WTC11 (cell line): ENCODE measurements at regions not wholly inside any gene's neighbourhood (a gene's known extent, or its start where the extent isn't known, plus 50 kb on each side); places are given as distances from the start of the nearest gene placed in this dataset.

Source experiments
- ATAC-seq: fragments of 200-7000 bp; cut with Tn5 transposase; 2 replicates; pipeline ENCODE4 v1.10.0; 2021; ENCODE audit warnings: mild to moderate bottlenecking, moderate library complexity
- CTCF ChIA-PET: fragments of 300-600 bp; sonication (Branson Sonifier 250); formaldehyde crosslinking; loops from one replicate; lab custom pipeline; 2021; ENCODE audit warnings: antibody characterized with exemption; lab: Charles Lee
- POLR2A ChIA-PET: fragments of 350-600 bp; sonication (Branson Sonifier 250); formaldehyde crosslinking; loops from one replicate; lab custom pipeline; 2021; ENCODE audit warnings: antibody characterized with exemption; lab: Charles Lee
- DNase-seq: peaks from one replicate; pipeline ENCODE4 v3.0.0; 2021; ENCODE audit warnings: low spot score
- H3K27ac Mint-ChIP-seq: 2 replicates; pipeline ENCODE4 v1.8.0; 2021; ENCODE audit warnings: mixed read lengths
- H3K27me3 Mint-ChIP-seq: 2 replicates; pipeline ENCODE4 v1.8.0; 2021; ENCODE audit warnings: low read depth, mild to moderate bottlenecking, moderate library complexity, mixed read lengths
- H3K36me3 Mint-ChIP-seq: 2 replicates; pipeline ENCODE4 v1.8.0; 2021; ENCODE audit warnings: mixed read lengths
- H3K4me1 Mint-ChIP-seq: 2 replicates; pipeline ENCODE4 v1.8.0; 2022; ENCODE audit warnings: mixed read lengths
- H3K4me3 Mint-ChIP-seq: 2 replicates; pipeline ENCODE4 v1.8.0; 2021; ENCODE audit warnings: mild to moderate bottlenecking, moderate library complexity, mixed read lengths
- H3K9me3 Mint-ChIP-seq: 2 replicates; pipeline ENCODE4 v1.8.0; 2021; ENCODE audit warnings: mixed read lengths
- ATF6 ChIP-seq: sonication (generic); formaldehyde crosslinking; IDR thresholded peaks from 2 replicates; pipeline ENCODE4 v1.8.1; 2023; ENCODE audit warnings: mild to moderate bottlenecking, missing genetic modification reagents
- ERG ChIP-seq: fragments of 250-450 bp; sonication (Bioruptor Pico); IDR thresholded peaks from 2 replicates; pipeline ENCODE4 v1.8.0; 2021; ENCODE audit warnings: mild to moderate bottlenecking
- FOXJ3 ChIP-seq: sonication (generic); formaldehyde crosslinking; IDR thresholded peaks from 2 replicates; pipeline ENCODE4 v1.9.0; 2021; ENCODE audit warnings: missing genetic modification reagents, mild to moderate bottlenecking, borderline replicate concordance
- FOXP4 ChIP-seq: sonication (generic); formaldehyde crosslinking; IDR thresholded peaks from 2 replicates; pipeline ENCODE4 v1.8.0; 2022; ENCODE audit warnings: mild to moderate bottlenecking, missing genetic modification reagents
- GABPB1 ChIP-seq: sonication (generic); formaldehyde crosslinking; IDR thresholded peaks from 2 replicates; pipeline ENCODE4 v1.8.1; 2023; ENCODE audit warnings: mild to moderate bottlenecking, missing genetic modification reagents
- HMGXB4 ChIP-seq: sonication (generic); formaldehyde crosslinking; IDR thresholded peaks from 2 replicates; pipeline ENCODE4 v1.8.1; 2023; ENCODE audit warnings: mild to moderate bottlenecking, moderate library complexity, missing genetic modification reagents
- JUN ChIP-seq: sonication (generic); formaldehyde crosslinking; IDR thresholded peaks from 2 replicates; pipeline ENCODE4 v1.8.0; 2023; ENCODE audit warnings: mild to moderate bottlenecking, missing genetic modification reagents
- NFATC4 ChIP-seq: fragments of 250-450 bp; sonication (Bioruptor Pico); IDR thresholded peaks from 2 replicates; pipeline ENCODE4 v1.9.0; 2021; ENCODE audit warnings: mild to moderate bottlenecking
- NR1H2 ChIP-seq: sonication (generic); formaldehyde crosslinking; IDR thresholded peaks from 2 replicates; pipeline ENCODE4 v1.9.0; 2021; ENCODE audit warnings: mild to moderate bottlenecking, moderate library complexity, missing genetic modification reagents
- NR2C2 ChIP-seq: sonication (generic); formaldehyde crosslinking; IDR thresholded peaks from 2 replicates; pipeline ENCODE4 v1.8.0; 2022; ENCODE audit warnings: mild to moderate bottlenecking, missing genetic modification reagents
- NR3C1 ChIP-seq: sonication (generic); formaldehyde crosslinking; conservative IDR thresholded peaks from 2 replicates; pipeline ENCODE4 v1.8.1; 2023; ENCODE audit warnings: low read depth, mild to moderate bottlenecking, missing genetic modification reagents
- OVOL2 ChIP-seq: fragments of 250-450 bp; sonication (Bioruptor Pico); IDR thresholded peaks from 2 replicates; pipeline ENCODE4 v1.9.0; 2021; ENCODE audit warnings: mild to moderate bottlenecking, borderline replicate concordance
- PREB ChIP-seq: sonication (generic); formaldehyde crosslinking; IDR thresholded peaks from 2 replicates; pipeline ENCODE4 v1.8.1; 2022; ENCODE audit warnings: mild to moderate bottlenecking, missing genetic modification reagents, moderate library complexity, borderline replicate concordance
- PRRX2 ChIP-seq: fragments of 250-450 bp; sonication (Bioruptor Pico); IDR thresholded peaks from 2 replicates; pipeline ENCODE4 v1.8.0; 2021; ENCODE audit warnings: mild to moderate bottlenecking
- RELA ChIP-seq: sonication (generic); formaldehyde crosslinking; IDR thresholded peaks from 2 replicates; pipeline ENCODE4 v1.8.1; 2022; ENCODE audit warnings: missing genetic modification reagents, mild to moderate bottlenecking, borderline replicate concordance
- SMAD4 ChIP-seq: sonication (generic); formaldehyde crosslinking; IDR thresholded peaks from 2 replicates; pipeline ENCODE4 v1.8.0; 2022; ENCODE audit warnings: mild to moderate bottlenecking, missing genetic modification reagents
- ZBTB43 ChIP-seq: sonication (generic); formaldehyde crosslinking; IDR thresholded peaks from 2 replicates; pipeline ENCODE4 v1.8.1; 2023; ENCODE audit warnings: mild to moderate bottlenecking, missing genetic modification reagents
- ZNF138 ChIP-seq: sonication (generic); formaldehyde crosslinking; conservative IDR thresholded peaks from 2 replicates; pipeline ENCODE4 v1.8.1; 2022; ENCODE audit warnings: mild to moderate bottlenecking, moderate library complexity, missing genetic modification reagents
- ZNF263 ChIP-seq: sonication (generic); formaldehyde crosslinking; IDR thresholded peaks from 2 replicates; pipeline ENCODE4 v1.8.1; 2022; ENCODE audit warnings: low read depth, mild to moderate bottlenecking, moderate library complexity, missing genetic modification reagents
- ZNF317 ChIP-seq: sonication (generic); formaldehyde crosslinking; IDR thresholded peaks from 2 replicates; pipeline ENCODE4 v1.8.1; 2023; ENCODE audit warnings: low read depth, mild to moderate bottlenecking, moderate library complexity, missing genetic modification reagents, borderline replicate concordance
- ZNF423 ChIP-seq: fragments of 250-450 bp; sonication (Bioruptor Pico); IDR thresholded peaks from 2 replicates; pipeline ENCODE4 v2.1.2; 2022; ENCODE audit warnings: mild to moderate bottlenecking, moderate library complexity
- ZNF425 ChIP-seq: fragments of 250-450 bp; sonication (Bioruptor Pico); conservative IDR thresholded peaks from 2 replicates; pipeline ENCODE4 v1.9.0; 2021; ENCODE audit warnings: mild to moderate bottlenecking

GRCh38 chrX:150164971-150165600, 198.0 kb upstream of the MAMLD1 start:
- ATAC-seq = no peak
- CTCF ChIA-PET = no interaction called here
- TF ChIP-seq ZNF425 (no peak), OVOL2 (CRISPR knock-in tag) (no peak), NFATC4 (no peak), NR1H2 (CRISPR knock-in tag) (no peak), NR2C2 (CRISPR knock-in tag) (no peak)

GRCh38 chrX:150165776-150166610, 197.1 kb upstream of the MAMLD1 start:
- TF ChIP-seq ZNF138 (CRISPR knock-in tag) (no peak), PRRX2 (CRISPR knock-in tag) (no peak), ERG (CRISPR knock-in tag) (no peak), JUN (no peak), ZBTB43 (CRISPR knock-in tag) (no peak), SMAD4 (CRISPR knock-in tag) (no peak), RELA (CRISPR knock-in tag) (no peak), ATF6 (no peak), GABPB1 (CRISPR knock-in tag) (no peak), ZNF317 (CRISPR knock-in tag) (no peak), ZNF423 (CRISPR knock-in tag) (no peak), FOXJ3 (CRISPR knock-in tag) (no peak), HMGXB4 (CRISPR knock-in tag) (no peak), PREB (CRISPR knock-in tag) (no peak), NR3C1 (CRISPR knock-in tag) (no peak), ZNF263 (no peak), FOXP4 (CRISPR knock-in tag) (no peak)
- Mint-ChIP-seq H3K9me3 (no peaks in the 10 kb centered on the region), H3K27me3 (no peaks in the 10 kb centered on the region), H3K27ac (no peak overlapping the region), H3K4me3 (no peak overlapping the region), H3K36me3 (no peaks in the 10 kb centered on the region), H3K4me1 (no peaks in the 10 kb centered on the region)
- CTCF ChIA-PET = no interaction called here
- ATAC-seq (no peak), DNase-seq (no peak)
- POLR2A ChIA-PET = no interaction called here

More at GRCh38 chrX:150164971-150165600, 198.0 kb upstream of the MAMLD1 start:
- DNase-seq = no peak
- H3K27ac Mint-ChIP-seq = no peak overlapping the region
- no peaks in the 10 kb centered on the region for H3K9me3 Mint-ChIP-seq
- H3K4me3 Mint-ChIP-seq = no peak overlapping the region
- no peaks in the 10 kb centered on the region for H3K27me3 Mint-ChIP-seq
- no peaks in the 10 kb centered on the region for H3K36me3 Mint-ChIP-seq
- no peaks in the 10 kb centered on the region for H3K4me1 Mint-ChIP-seq
- POLR2A ChIA-PET = no interaction called here
